SK-N-MC (cell line): ENCODE measurements at regions not wholly inside any gene's neighbourhood (a gene's known extent, or its start where the extent isn't known, plus 50 kb on each side); places are given as distances from the start of the nearest gene placed in this dataset.

Experiments
- EZH2 ChIP-seq: fragments of 200-600 bp; sonication (generic); IDR thresholded peaks from one replicate; pipeline ENCODE4 v1.6.1; 2017; ENCODE audit warnings: antibody characterized with exemption
- POLR2AphosphoS5 ChIP-seq: IDR thresholded peaks from 2 replicates; pipeline ENCODE4 v1.6.1; 2012; ENCODE audit warnings: mild to moderate bottlenecking, low read depth, low read length, borderline replicate concordance

DNA sequence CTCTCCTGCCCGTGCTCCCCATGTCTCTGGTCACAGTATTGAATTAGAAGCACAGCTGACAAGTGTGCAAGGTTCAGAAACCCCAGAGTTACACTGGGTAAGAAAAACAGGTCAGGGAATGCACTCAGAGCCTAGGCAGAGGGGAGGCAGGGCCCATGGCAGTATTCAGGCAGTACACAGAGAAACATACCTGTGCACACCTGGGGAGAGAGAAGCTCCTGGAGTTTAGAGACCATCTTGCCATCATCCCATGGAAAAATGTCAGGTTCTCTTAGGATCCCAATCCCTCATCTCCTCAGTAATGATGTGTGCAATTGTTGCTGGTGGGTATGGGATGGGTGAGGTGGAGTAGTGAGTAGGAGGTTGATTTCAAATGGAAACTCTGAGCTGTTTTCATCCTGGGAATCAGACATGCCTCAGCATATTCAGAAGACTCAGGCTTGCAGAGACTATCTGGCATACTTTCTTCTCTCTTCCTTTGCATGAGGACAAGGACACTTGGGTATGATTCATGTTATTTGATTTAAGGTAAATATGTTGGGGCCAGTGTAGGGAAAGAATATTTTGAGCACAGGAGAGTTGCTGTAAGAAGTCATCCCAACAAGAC, 228.5 kb downstream of the ESM1 start:
- TF ChIP-seq POLR2AphosphoS5 (no peak), EZH2 (no peak)
